ENCODE measurements at regions not wholly inside any gene's neighbourhood (a gene's known extent, or its start where the extent isn't known, plus 50 kb on each side); places are given as distances from the start of the nearest gene placed in this dataset.

DNA sequence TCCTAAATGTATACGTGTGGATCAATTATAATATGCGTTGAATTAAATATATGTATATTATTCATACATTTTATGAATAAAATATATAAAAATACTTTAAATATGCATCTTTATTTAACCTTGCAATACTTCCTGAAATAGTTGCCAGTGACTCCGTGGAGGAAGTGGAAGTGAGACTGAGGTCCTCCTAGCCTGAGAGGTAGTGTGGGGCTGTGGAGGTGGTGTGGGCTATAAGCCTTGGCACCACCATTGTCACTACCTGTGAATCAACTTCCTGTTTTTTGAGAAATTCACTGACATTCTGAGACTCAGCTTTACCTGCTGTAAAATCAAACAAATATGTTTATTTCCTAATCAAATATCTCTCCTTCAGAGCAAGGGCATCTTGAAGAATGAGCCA is 514.2 kb downstream of the VRK1 start:
- H3K4me1 Mint-ChIP-seq (ENCODE audit: low read depth) = peaks cover 22% of the 10 kb centered on the region
- no peaks in the 10 kb centered on the region for H3K9me3 Mint-ChIP-seq
- H3K4me3 Mint-ChIP-seq = no peak overlapping the region
- H3K27ac Mint-ChIP-seq = no peak overlapping the region
- H3K36me3 Mint-ChIP-seq (ENCODE audit: low read depth) = peaks cover 2% of the 10 kb centered on the region
- H3K27me3 Mint-ChIP-seq (ENCODE audit: low read depth) = no peaks in the 10 kb centered on the region

DNA sequence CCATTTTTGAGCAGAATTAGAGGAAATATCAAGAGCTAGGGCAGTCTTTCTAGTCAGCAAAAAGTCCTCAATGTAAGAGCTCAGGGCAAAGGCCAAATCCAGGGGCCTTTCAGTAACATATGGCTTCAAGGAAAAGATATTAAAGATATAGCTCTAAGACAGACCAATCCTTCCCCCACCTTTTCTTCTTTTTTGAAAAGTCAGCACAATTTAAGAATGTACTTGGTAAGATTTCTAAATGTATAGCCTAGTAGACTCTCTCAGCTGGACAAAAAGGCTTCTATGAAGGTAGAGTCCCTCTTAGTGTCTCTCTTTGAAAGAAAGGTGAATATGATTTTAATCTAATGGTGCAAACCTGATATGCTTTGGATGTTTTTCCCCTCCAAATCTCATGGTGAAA is 515.7 kb downstream of the VRK1 start:
- Mint-ChIP-seq H3K27ac (no peak overlapping the region), H3K9me3 (no peaks in the 10 kb centered on the region), H3K4me1 (ENCODE audit: low read depth) (peaks cover 8% of the 10 kb centered on the region), H3K36me3 (ENCODE audit: low read depth) (peaks cover 2% of the 10 kb centered on the region), H3K27me3 (ENCODE audit: low read depth) (no peaks in the 10 kb centered on the region), H3K4me3 (no peak overlapping the region)

DNA sequence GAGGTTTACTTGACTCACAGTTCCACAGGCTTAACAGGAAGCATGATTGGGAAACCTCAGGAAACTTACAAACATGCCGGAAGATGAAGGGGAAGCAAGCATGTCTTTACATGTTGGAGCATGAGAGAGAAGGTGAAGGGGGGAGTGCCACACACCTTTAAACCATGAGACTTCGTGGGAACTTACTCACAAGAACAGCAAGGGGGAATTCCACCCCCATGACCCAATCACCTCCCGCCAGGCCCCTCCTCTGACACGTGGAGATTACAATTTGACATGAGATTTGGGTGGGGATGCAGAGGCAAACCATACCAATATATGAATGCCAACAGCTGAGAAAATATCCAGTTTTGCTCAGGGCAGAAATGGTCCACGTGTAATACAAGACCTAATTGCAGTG is 518.6 kb downstream of the VRK1 start:
- H3K27ac Mint-ChIP-seq = no peak overlapping the region
- H3K9me3 Mint-ChIP-seq = no peaks in the 10 kb centered on the region
- H3K4me1 Mint-ChIP-seq (ENCODE audit: low read depth) = peaks cover 6% of the 10 kb centered on the region
- H3K4me3 Mint-ChIP-seq = no peak overlapping the region
- no peaks in the 10 kb centered on the region for H3K27me3 Mint-ChIP-seq (ENCODE audit: low read depth)
- peaks cover 2% of the 10 kb centered on the region for H3K36me3 Mint-ChIP-seq (ENCODE audit: low read depth)

DNA sequence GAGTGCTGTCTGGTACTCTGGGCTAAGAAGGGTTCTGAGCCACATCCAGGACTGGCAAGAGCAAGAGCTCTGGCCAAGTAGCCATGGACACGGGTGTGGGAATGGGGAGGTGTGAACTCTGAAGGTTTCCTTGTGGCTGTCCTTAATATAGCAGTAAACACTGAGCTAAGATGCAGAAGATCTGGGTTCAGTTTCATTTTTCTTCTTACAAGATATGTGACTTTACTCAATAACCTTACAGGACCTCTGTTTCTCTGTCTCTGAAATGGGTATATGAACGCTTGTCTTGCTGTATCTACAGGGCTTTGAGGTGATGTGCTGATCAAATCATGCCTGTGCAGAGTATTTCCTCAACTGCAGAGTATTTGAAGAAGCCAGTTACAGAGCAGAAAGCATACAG is 521.2 kb downstream of the VRK1 start:
- Mint-ChIP-seq H3K4me1 (ENCODE audit: low read depth) (no peaks in the 10 kb centered on the region), H3K36me3 (ENCODE audit: low read depth) (peaks cover 3% of the 10 kb centered on the region), H3K27me3 (ENCODE audit: low read depth) (no peaks in the 10 kb centered on the region), H3K27ac (no peak overlapping the region), H3K4me3 (no peak overlapping the region), H3K9me3 (peaks cover 7% of the 10 kb centered on the region)

DNA sequence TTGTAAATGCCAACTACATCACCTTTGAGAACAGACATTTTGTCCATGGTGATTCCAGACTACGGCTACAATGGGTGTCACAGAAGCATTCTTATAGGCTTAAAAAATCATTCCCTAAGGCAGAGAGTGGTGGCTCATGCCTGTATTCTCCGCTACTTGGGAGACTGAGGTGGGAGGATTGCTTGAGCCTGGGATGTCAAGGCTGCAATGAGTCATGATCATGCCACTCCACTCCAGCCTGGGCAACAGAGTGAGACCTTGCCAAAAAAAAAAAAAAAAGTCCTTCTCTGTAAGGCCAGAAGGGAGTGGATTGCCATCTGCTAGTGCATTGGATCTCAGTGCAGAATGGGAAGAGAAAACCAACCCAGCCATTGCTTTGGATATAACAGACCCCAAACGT is 522.5 kb downstream of the VRK1 start:
- H3K4me3 Mint-ChIP-seq = no peak overlapping the region
- no peaks in the 10 kb centered on the region for H3K27me3 Mint-ChIP-seq (ENCODE audit: low read depth)
- no peaks in the 10 kb centered on the region for H3K4me1 Mint-ChIP-seq (ENCODE audit: low read depth)
- H3K9me3 Mint-ChIP-seq = peaks cover 13% of the 10 kb centered on the region
- H3K27ac Mint-ChIP-seq = no peak overlapping the region
- H3K36me3 Mint-ChIP-seq (ENCODE audit: low read depth) = peaks cover 1% of the 10 kb centered on the region

DNA sequence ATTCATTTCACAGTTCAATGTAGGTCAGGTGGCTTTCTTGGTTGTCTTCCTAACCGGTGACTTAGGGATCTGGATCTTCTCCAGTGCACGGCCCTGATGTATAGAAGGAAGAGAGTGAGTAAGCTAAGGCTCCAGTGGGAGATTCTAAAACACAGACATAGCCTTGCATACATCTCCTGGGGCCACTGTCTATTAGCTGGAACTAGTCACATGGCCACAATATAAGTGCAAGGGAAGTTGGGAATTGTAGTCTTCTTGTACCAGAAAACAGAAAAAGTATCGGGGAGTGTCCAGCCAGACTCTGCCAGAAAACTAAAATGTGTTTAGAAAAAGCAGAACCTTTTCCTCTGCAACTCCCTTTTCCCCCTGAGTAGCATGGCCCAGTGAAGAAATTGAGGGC is 531.6 kb downstream of the VRK1 start:
- H3K9me3 Mint-ChIP-seq = peaks cover 9% of the 10 kb centered on the region
- no peak overlapping the region for H3K27ac Mint-ChIP-seq
- H3K36me3 Mint-ChIP-seq (ENCODE audit: low read depth) = peaks cover 2% of the 10 kb centered on the region
- H3K27me3 Mint-ChIP-seq (ENCODE audit: low read depth) = no peaks in the 10 kb centered on the region
- no peak overlapping the region for H3K4me3 Mint-ChIP-seq
- H3K4me1 Mint-ChIP-seq (ENCODE audit: low read depth) = peaks cover 19% of the 10 kb centered on the region

DNA sequence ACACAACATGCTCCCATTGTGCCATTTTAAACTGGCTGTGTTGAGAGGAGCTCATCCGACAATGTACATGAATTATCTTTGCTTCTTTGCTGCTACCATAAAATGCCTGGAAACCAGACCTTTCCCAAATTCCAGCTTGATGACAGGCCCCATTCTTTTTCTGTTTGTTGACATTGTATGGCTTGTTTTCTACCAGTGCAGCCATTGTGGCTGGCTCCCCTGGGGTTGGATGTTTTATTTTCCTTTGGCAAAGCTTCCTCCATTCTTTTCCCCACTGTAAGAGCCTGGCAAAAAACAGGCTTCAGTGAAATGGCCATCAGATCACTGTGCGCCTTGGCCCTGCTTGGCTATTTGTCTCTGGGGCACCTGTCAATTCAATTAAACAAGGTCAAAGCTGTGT is 532.5 kb downstream of the VRK1 start:
- peaks cover 19% of the 10 kb centered on the region for H3K4me1 Mint-ChIP-seq (ENCODE audit: low read depth)
- H3K4me3 Mint-ChIP-seq = no peak overlapping the region
- no peak overlapping the region for H3K27ac Mint-ChIP-seq
- peaks cover 4% of the 10 kb centered on the region for H3K9me3 Mint-ChIP-seq
- peaks cover 2% of the 10 kb centered on the region for H3K36me3 Mint-ChIP-seq (ENCODE audit: low read depth)
- H3K27me3 Mint-ChIP-seq (ENCODE audit: low read depth) = no peaks in the 10 kb centered on the region

DNA sequence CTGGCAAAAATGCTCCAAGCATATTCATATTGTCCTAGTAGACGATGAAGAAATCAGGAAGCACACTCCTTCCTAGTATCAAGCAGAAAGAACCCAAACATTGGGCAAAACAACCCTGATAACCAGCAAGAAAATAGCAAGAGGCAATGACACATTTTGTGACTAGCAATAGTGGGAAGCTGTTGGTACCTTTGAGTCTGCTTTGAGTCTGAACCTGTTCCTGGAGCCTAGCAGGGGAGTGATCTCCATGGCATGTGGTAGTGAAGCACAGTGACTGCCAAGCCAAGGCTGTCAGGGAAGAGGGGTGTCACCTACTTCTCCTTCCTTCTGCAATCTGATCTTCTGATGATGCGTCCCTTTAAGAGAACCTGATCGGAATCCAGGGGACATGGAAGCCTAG is 533.9 kb downstream of the VRK1 start:
- Mint-ChIP-seq H3K4me3 (no peak overlapping the region), H3K4me1 (ENCODE audit: low read depth) (peaks cover 22% of the 10 kb centered on the region), H3K36me3 (ENCODE audit: low read depth) (peaks cover 2% of the 10 kb centered on the region), H3K27me3 (ENCODE audit: low read depth) (no peaks in the 10 kb centered on the region), H3K27ac (no peak overlapping the region), H3K9me3 (peaks cover 8% of the 10 kb centered on the region)

DNA sequence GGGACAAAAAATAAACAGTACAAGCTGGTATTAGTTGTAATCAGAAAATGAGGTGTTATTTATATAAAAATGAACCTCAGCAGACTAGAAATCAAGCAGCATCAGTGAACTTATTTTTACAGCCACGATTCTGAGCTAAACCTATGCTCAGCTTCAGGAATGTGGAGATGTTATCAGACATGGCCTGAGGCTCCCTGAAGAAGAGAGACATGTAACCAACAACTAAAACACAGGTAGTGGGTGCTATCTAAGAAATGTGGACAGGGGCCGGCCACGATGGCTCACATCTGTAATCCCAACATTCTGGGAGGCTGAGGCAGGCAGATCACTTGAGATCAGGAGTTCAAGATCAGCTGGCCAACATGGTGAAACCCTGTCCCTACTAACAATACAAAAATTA is 534.3 kb downstream of the VRK1 start:
- H3K4me3 Mint-ChIP-seq = no peak overlapping the region

DNA sequence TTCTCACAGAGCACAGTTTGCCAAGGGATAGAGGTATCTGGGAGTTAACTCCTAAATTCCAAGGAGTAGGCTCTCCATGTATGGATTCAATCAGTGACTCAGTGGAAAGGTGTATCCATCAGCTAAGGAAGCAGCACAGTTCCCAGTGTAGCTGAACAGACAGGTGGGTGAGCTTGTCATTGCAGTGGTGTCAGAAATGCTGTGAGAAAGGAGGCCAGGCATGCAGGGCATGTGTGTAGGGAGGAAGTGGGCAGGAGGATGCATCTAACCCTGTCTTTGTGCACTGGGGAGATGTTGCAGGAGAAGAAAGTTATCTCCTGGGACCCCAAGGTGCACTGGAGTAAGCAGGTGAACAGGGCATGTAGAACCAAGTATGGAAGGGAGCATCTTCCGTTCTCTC is 539.0 kb downstream of the VRK1 start:
- Mint-ChIP-seq H3K4me1 (ENCODE audit: low read depth) (peaks cover 23% of the 10 kb centered on the region), H3K4me3 (no peak overlapping the region), H3K27ac (no peak overlapping the region), H3K9me3 (peaks cover 27% of the 10 kb centered on the region), H3K27me3 (ENCODE audit: low read depth) (peaks cover 9% of the 10 kb centered on the region), H3K36me3 (ENCODE audit: low read depth) (peaks cover 2% of the 10 kb centered on the region)

More for the DNA sequence above, 534.3 kb downstream of the VRK1 start:
- Mint-ChIP-seq H3K27me3 (ENCODE audit: low read depth) (no peaks in the 10 kb centered on the region), H3K4me1 (ENCODE audit: low read depth) (peaks cover 25% of the 10 kb centered on the region), H3K9me3 (peaks cover 8% of the 10 kb centered on the region), H3K36me3 (ENCODE audit: low read depth) (peaks cover 2% of the 10 kb centered on the region), H3K27ac (no peak overlapping the region)

DNA sequence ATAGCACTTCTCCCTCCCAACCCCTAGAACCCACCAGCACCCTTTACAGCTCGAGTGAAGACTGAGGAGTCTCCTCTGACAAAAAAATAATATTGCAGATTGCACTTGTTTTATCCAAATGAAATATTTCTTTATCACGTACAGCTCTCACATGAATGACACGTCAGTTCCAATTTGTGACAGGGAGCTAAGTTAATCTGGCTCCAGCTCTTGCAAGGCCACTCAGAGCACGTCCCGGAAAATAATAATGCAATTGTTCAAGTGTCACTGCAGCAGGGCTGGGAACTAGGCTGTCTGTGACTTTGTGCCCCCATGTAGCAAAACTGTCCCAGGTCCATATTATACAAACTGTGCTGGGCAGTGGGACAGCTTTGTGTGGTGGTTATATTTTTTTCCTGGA is 539.6 kb downstream of the VRK1 start:
- H3K27ac Mint-ChIP-seq = no peak overlapping the region
- H3K4me3 Mint-ChIP-seq = no peak overlapping the region
- peaks cover 27% of the 10 kb centered on the region for H3K9me3 Mint-ChIP-seq
- H3K27me3 Mint-ChIP-seq (ENCODE audit: low read depth) = peaks cover 9% of the 10 kb centered on the region
- peaks cover 16% of the 10 kb centered on the region for H3K4me1 Mint-ChIP-seq (ENCODE audit: low read depth)
- peaks cover 2% of the 10 kb centered on the region for H3K36me3 Mint-ChIP-seq (ENCODE audit: low read depth)

DNA sequence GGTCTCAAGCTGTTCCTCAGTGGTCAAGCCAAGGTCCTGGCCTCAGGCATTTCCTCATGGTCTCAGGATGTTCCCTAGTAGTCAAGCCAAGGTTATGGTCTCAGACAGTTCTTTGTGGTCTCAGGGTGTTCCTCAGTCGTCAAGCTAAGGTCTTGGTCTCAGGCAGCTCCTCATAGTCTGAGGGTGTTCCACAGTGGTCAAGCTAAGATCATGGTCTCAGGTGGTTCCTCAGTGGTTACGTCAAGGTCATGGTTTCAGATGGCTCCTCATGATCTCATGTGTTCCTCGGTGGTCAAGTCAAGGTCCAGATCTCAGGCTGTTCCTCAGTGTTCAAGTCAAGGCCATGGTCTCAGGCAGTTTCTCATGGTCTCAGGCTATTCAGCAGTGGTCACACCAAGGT is 540.1 kb downstream of the VRK1 start:
- Mint-ChIP-seq H3K27ac (no peak overlapping the region), H3K36me3 (ENCODE audit: low read depth) (peaks cover 2% of the 10 kb centered on the region)

DNA sequence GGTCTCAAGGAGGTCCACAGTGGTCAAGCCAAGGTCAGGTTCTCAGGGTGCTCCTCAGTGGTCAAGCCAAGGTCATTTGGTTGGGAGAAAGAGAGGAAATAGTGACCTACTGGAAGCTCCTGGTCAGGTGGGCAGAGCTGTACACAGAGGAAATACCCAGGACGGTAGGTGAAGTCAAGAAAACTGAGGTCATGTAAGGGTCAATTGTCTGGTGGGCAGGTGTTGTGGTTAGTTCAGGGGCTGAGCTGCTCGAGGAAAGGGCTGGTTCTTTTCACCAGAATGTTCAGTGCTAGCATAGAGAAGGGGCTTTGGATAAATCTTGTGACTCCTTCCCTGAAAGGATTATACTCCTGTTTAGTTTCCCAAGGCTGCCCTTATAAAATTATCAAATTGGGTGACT is 540.5 kb downstream of the VRK1 start:
- Mint-ChIP-seq H3K4me3 (no peak overlapping the region), H3K27me3 (ENCODE audit: low read depth) (peaks cover 9% of the 10 kb centered on the region), H3K36me3 (ENCODE audit: low read depth) (peaks cover 2% of the 10 kb centered on the region), H3K27ac (no peak overlapping the region), H3K9me3 (peaks cover 27% of the 10 kb centered on the region), H3K4me1 (ENCODE audit: low read depth) (peaks cover 8% of the 10 kb centered on the region)

More for the DNA sequence above, 540.1 kb downstream of the VRK1 start:
- peaks cover 27% of the 10 kb centered on the region for H3K9me3 Mint-ChIP-seq
- no peak overlapping the region for H3K4me3 Mint-ChIP-seq
- H3K4me1 Mint-ChIP-seq (ENCODE audit: low read depth) = peaks cover 12% of the 10 kb centered on the region
- peaks cover 9% of the 10 kb centered on the region for H3K27me3 Mint-ChIP-seq (ENCODE audit: low read depth)

DNA sequence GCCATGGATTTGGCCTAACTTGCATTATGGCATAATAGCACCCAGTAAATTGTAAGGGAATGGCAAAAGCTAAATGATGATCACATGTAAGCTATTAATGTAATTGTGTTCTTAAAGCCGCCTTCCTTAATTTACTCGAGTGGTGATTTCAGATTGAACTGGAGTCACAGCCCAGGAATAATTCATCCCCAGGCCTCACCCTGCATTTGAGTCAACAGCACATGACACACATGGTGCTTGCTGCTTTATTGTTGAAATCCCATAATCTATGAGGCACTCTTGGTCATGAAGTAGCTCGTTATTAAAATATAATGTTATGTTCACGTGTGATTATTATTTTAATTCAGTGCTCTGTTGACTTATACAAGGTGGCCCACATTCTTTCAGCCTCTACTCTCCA is 547.5 kb downstream of the VRK1 start:
- H3K4me1 Mint-ChIP-seq (ENCODE audit: low read depth) = no peaks in the 10 kb centered on the region
- H3K4me3 Mint-ChIP-seq = no peak overlapping the region
- no peak overlapping the region for H3K27ac Mint-ChIP-seq
- H3K9me3 Mint-ChIP-seq = peaks cover 20% of the 10 kb centered on the region
- H3K36me3 Mint-ChIP-seq (ENCODE audit: low read depth) = peaks cover 2% of the 10 kb centered on the region
- H3K27me3 Mint-ChIP-seq (ENCODE audit: low read depth) = peaks cover 9% of the 10 kb centered on the region

DNA sequence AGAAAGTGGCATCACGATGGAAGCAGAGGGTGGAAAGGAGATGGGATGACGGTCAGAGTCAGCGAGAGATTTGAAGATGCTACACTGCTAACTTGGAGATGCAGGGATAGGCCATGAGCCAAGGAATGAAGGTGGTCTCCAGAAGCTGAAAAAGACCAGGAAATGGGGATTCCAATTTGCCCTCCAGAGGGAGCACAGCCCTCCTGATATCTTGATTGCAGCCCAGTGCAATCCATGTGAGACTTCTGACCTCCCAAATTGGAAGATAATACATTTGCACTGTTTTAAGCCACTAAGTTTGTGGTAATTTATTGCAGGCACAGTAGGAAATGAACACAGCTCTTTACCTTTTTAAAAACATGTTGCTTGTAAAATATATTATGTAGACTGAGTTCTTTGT is 549.5 kb downstream of the VRK1 start:
- H3K27me3 Mint-ChIP-seq (ENCODE audit: low read depth) = no peaks in the 10 kb centered on the region
- H3K4me1 Mint-ChIP-seq (ENCODE audit: low read depth) = no peaks in the 10 kb centered on the region
- H3K27ac Mint-ChIP-seq = no peak overlapping the region
- no peaks in the 10 kb centered on the region for H3K36me3 Mint-ChIP-seq (ENCODE audit: low read depth)
- H3K4me3 Mint-ChIP-seq = no peak overlapping the region
- peaks cover 8% of the 10 kb centered on the region for H3K9me3 Mint-ChIP-seq

DNA sequence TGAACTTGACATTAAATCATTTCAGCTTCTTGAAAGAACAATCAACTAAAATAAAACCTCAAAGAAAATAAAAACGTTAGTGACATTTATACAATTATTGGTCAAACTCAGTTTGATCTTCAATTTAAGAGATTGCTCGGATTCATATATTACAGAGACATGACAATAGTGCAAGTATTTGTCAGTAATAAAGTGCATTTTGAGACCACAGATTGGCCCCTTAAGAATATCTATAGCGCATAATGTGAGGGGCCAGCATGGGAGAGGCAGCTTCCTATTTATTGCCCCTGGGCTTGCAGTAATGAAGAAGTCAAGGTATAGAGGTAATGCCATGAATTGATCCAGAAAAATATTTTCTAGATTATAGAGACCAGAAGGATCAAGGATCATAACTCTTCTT is 552.3 kb downstream of the VRK1 start:
- H3K27me3 Mint-ChIP-seq (ENCODE audit: low read depth) = no peaks in the 10 kb centered on the region
- no peaks in the 10 kb centered on the region for H3K36me3 Mint-ChIP-seq (ENCODE audit: low read depth)
- H3K9me3 Mint-ChIP-seq = peaks cover 8% of the 10 kb centered on the region
- no peak overlapping the region for H3K4me3 Mint-ChIP-seq
- no peak overlapping the region for H3K27ac Mint-ChIP-seq
- no peaks in the 10 kb centered on the region for H3K4me1 Mint-ChIP-seq (ENCODE audit: low read depth)

Measured in T-helper 1 cell treated with Interleukin-12 subunit alpha and Interleukin-12 subunit beta and Interleukin-4 antibody, amounts not matched to agents 30 μg/mL and 1 μg/mL, for 36 hours (primary cell).